GM18907 (cell line): ENCODE measurements at regions not wholly inside any gene's neighbourhood (a gene's known extent, or its start where the extent isn't known, plus 50 kb on each side); places are given as distances from the start of the nearest gene placed in this dataset.
"Not testable (repeated sequence)": the region's sequence is repeated elsewhere in the genome, so short reads cannot be mapped to it uniquely, and the experiment has no call there.

Source experiments
- ATAC-seq: cut with Tn5 transposase; IDR thresholded peaks from one replicate; pipeline ENCODE4 v1.9.1; 2021; ENCODE audit warnings: mild to moderate bottlenecking, moderate library complexity; ENCODE audit not compliant: unreplicated experiment

- ATAC-seq: no peak
These were observed 289.7 kb upstream of the DNAJC19 start for GRCh38 chr3:181279239-181279565.

- ATAC-seq: no peak
These were observed 289.1 kb upstream of the DNAJC19 start for GRCh38 chr3:181278468-181279238.

- no peak for ATAC-seq
These were observed 286.9 kb upstream of the DNAJC19 start for GRCh38 chr3:181276358-181276896.

GRCh38 chr3:181274025-181274424, 284.5 kb upstream of the DNAJC19 start:
- ATAC-seq: no peak

- no peak for ATAC-seq
These were observed 277.8 kb upstream of the DNAJC19 start for GRCh38 chr3:181267312-181267711.

GRCh38 chr3:181265750-181266333, 276.3 kb upstream of the DNAJC19 start:
- ATAC-seq: peak; percentile 81

GRCh38 chr3:181264486-181264885, 274.9 kb upstream of the DNAJC19 start:
- no peak for ATAC-seq

GRCh38 chr3:181253796-181254195, 264.3 kb upstream of the DNAJC19 start:
- ATAC-seq: no peak

GRCh38 chr3:181252631-181253030, 263.1 kb upstream of the DNAJC19 start:
- ATAC-seq: no peak

GRCh38 chr3:181250714-181251113, 261.2 kb upstream of the DNAJC19 start:
- ATAC-seq: no peak

- ATAC-seq: no peak
These were observed 249.9 kb upstream of the DNAJC19 start for GRCh38 chr3:181239441-181239840.

- ATAC-seq: no peak
These were observed 240.7 kb upstream of the DNAJC19 start for GRCh38 chr3:181230258-181230657.

GRCh38 chr3:181213347-181213746, 223.8 kb upstream of the DNAJC19 start:
- no peak for ATAC-seq

- no peak for ATAC-seq
These were observed 222.7 kb upstream of the DNAJC19 start for GRCh38 chr3:181212271-181212670.

- no peak for ATAC-seq
These were observed 220.7 kb upstream of the DNAJC19 start for GRCh38 chr3:181210275-181210674.

GRCh38 chr3:181189556-181189955, 200.0 kb upstream of the DNAJC19 start:
- ATAC-seq: no peak

GRCh38 chr3:181183764-181184163, 194.2 kb upstream of the DNAJC19 start:
- ATAC-seq: no peak

GRCh38 chr3:181183057-181183456, 193.5 kb upstream of the DNAJC19 start:
- not testable (repeated sequence) for ATAC-seq

GRCh38 chr3:181178991-181179390, 189.5 kb upstream of the DNAJC19 start:
- no peak for ATAC-seq

- peak; percentile 61 for ATAC-seq
These were observed 187.1 kb upstream of the DNAJC19 start for GRCh38 chr3:181176601-181177000.

- ATAC-seq: no peak
These were observed 185.2 kb upstream of the DNAJC19 start for GRCh38 chr3:181174676-181175233.

GRCh38 chr3:181174022-181174421, 184.5 kb upstream of the DNAJC19 start:
- no peak for ATAC-seq
